ENCODE measurements at regions not wholly inside any gene's neighbourhood (a gene's known extent, or its start where the extent isn't known, plus 50 kb on each side); places are given as distances from the start of the nearest gene placed in this dataset.

GRCh38 chr1:98322966-98323365, 338.6 kb upstream of the SNX7 start:
- TF ChIP-seq CTCF (IDR thresholded peaks at IDR 0.05; ENCODE audit: poor library complexity, severe bottlenecking): no peak
- TF ChIP-seq REST (IDR thresholded peaks at IDR 0.05; ENCODE audit: borderline replicate concordance): no peak
